CD1c-positive myeloid dendritic cell (primary cell): ENCODE measurements at regions not wholly inside any gene's neighbourhood (a gene's known extent, or its start where the extent isn't known, plus 50 kb on each side); places are given as distances from the start of the nearest gene placed in this dataset.
"Not testable (repeated sequence)": the region's sequence is repeated elsewhere in the genome, so short reads cannot be mapped to it uniquely, and the experiment has no call there.

Source experiments
- DNase-seq: peaks from one replicate; pipeline ENCODE4 v3.0.0-alpha.2; 2016; ENCODE audit errors: extremely low spot score

- DNase-seq, result no peak
Observed at GRCh38 chr2:76170009-76170384, 459.3 kb upstream of the GCFC2 start.

- no peak for DNase-seq
Observed at GRCh38 chr2:76169276-76170008, 458.7 kb upstream of the GCFC2 start.

- DNase-seq, result no peak
Observed at GRCh38 chr2:76163860-76164259, 453.1 kb upstream of the GCFC2 start.

GRCh38 chr2:76160670-76161069 is 450.0 kb upstream of the GCFC2 start:
- no peak for DNase-seq

GRCh38 chr2:76159042-76159648 is 448.4 kb upstream of the GCFC2 start:
- no peak for DNase-seq

- DNase-seq, result no peak
Observed at GRCh38 chr2:76157531-76157930, 446.8 kb upstream of the GCFC2 start.

- no peak for DNase-seq
Observed at GRCh38 chr2:76154981-76155380, 444.3 kb upstream of the GCFC2 start.

- no peak for DNase-seq
Observed at GRCh38 chr2:76149846-76150245, 439.1 kb upstream of the GCFC2 start.

GRCh38 chr2:76139303-76139702 is 428.6 kb upstream of the GCFC2 start:
- DNase-seq, result not testable (repeated sequence)

GRCh38 chr2:76128622-76129021 is 417.9 kb upstream of the GCFC2 start:
- no peak for DNase-seq

GRCh38 chr2:76120176-76120575 is 409.5 kb upstream of the GCFC2 start:
- no peak for DNase-seq

GRCh38 chr2:76089683-76090082 is 379.0 kb upstream of the GCFC2 start:
- no peak for DNase-seq

GRCh38 chr2:76083248-76083647 is 372.5 kb upstream of the GCFC2 start:
- DNase-seq, result no peak

GRCh38 chr2:76082509-76082908 is 371.8 kb upstream of the GCFC2 start:
- no peak for DNase-seq

- DNase-seq, result no peak
Observed at GRCh38 chr2:76080154-76080553, 369.4 kb upstream of the GCFC2 start.

GRCh38 chr2:76075126-76075525 is 364.4 kb upstream of the GCFC2 start:
- no peak for DNase-seq

GRCh38 chr2:76073992-76074604 is 363.4 kb upstream of the GCFC2 start:
- DNase-seq, result no peak

- no peak for DNase-seq
Observed at GRCh38 chr2:76050196-76050595, 339.5 kb upstream of the GCFC2 start.

- DNase-seq, result no peak
Observed at GRCh38 chr2:76044701-76045100, 334.0 kb upstream of the GCFC2 start.

- no peak for DNase-seq
Observed at GRCh38 chr2:76039505-76039904, 328.8 kb upstream of the GCFC2 start.

- DNase-seq, result no peak
Observed at GRCh38 chr2:76027761-76028160, 317.0 kb upstream of the GCFC2 start.

GRCh38 chr2:76019128-76019527 is 308.4 kb upstream of the GCFC2 start:
- no peak for DNase-seq

- no peak for DNase-seq
Observed at GRCh38 chr2:76009484-76009883, 298.8 kb upstream of the GCFC2 start.
